Uterus (tissue), 2 donors: ENCODE measurements at regions not wholly inside any gene's neighbourhood (a gene's known extent, or its start where the extent isn't known, plus 50 kb on each side); places are given as distances from the start of the nearest gene placed in this dataset.

ENCODE experiments used
- CTCF ChIP-seq, 4 experiments: fragments of 200-600 bp in 2 of 4; fragments of 450-650 bp in 2 of 4; sonication (generic) in 2 of 4; IDR thresholded peaks; one replicate each; pipeline ENCODE4 v1.5.1; 2016 to 2019; ENCODE audit warnings: antibody characterized with exemption in 4 of 4, mild to moderate bottlenecking in 2 of 4, moderate library complexity in 1 of 4
- POLR2A ChIP-seq, 2 donors: fragments of 450-650 bp; IDR thresholded peaks; one replicate each; pipeline ENCODE4 v1.6.1; 2016; ENCODE audit warnings: antibody characterized with exemption in 2 of 2, mild to moderate bottlenecking in 1 of 2, moderate library complexity in 1 of 2

DNA sequence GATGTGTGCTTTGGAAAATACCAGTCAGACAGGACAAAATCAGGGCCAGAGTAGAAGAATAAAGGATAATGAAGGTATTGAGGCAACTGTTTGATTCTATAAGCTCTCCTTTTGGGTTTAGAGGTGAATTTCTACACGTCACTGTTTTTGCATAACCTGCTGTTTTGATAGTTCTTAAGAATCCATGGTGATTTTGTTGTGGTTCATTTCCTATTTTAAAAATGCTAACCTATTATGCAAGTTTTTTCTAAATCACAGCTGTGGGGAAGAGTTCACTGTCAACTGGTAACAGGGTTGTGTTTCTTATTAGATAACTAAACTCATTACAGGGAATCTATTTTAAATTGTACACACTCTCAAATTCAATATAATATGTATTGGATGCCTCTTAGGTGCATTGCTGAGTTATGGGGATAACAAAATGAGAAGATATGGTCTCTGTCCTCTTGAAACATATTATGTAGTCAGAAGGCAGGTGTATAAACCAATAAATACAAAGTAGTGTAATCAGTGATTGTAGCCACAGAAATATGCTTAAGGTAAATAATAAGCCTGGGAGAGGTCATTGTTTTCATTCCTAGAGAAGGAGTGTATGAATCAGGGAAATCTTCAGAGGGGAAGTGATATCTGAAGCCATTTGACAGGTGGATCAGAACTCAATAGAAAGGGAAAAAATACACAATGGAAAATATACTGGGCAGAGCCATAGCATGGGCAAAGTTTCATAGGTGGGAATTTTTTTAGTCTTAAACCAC lies 192.5 kb downstream of the FAT3 start:
- TF ChIP-seq CTCF (IDR thresholded peaks at IDR 0.05) = no peak
- no peak for TF ChIP-seq POLR2A (IDR thresholded peaks at IDR 0.05)
